IMR-90 (cell line): ENCODE measurements at regions not wholly inside any gene's neighbourhood (a gene's known extent, or its start where the extent isn't known, plus 50 kb on each side); places are given as distances from the start of the nearest gene placed in this dataset.

ENCODE experiments used
- ATAC-seq: fragments of 200-7000 bp; cut with Tn5 transposase; 2 replicates; pipeline ENCODE4 v1.9.1; 2020; ENCODE audit warnings: low read depth, mild to moderate bottlenecking, moderate library complexity
- BruUV-seq: library from RNA; stranded (reverse); fragments of 400-500 nt; replicated peaks from 2 replicates; lab custom pipeline; 2021; lab: Mats Ljungman, UMichigan
- CTCF ChIA-PET: fragments of 300-600 bp; formaldehyde crosslinking; extraction: SDS; loops from one replicate; lab custom pipeline; 2021; ENCODE audit warnings: antibody characterized with exemption; lab: Yijun Ruan, JAX
- POLR2A ChIA-PET: fragments of 300-600 bp; sonication (Branson Sonifier 250); formaldehyde crosslinking; loops from one replicate; lab custom pipeline; 2022; ENCODE audit warnings: antibody characterized with exemption; ENCODE audit not compliant: unreplicated experiment; lab: Charles Lee
- DNase-seq: peaks from one replicate; pipeline ENCODE4 v3.0.0; 2013
- H2AFZ ChIP-seq: replicated peaks from 2 replicates; pipeline ENCODE3; 2013; ENCODE audit warnings: low read length, mild to moderate bottlenecking; ENCODE audit not compliant: poor library complexity
- H2AK5ac ChIP-seq: 2 replicates; pipeline ENCODE4 v1.6.1; 2013; ENCODE audit warnings: low read depth, low read length, inconsistent platforms
- H2AK9ac ChIP-seq: replicated peaks from 2 replicates; pipeline ENCODE3; 2013; ENCODE audit warnings: mild to moderate bottlenecking, low read depth, low read length, moderate library complexity; ENCODE audit not compliant: poor library complexity
- H2BK120ac ChIP-seq: 2 replicates; pipeline ENCODE4 v1.6.1; 2013; ENCODE audit warnings: low read depth, low read length, inconsistent platforms
- H2BK15ac ChIP-seq: 3 replicates; pipeline ENCODE4 v1.6.1; 2013; ENCODE audit warnings: low read depth, low read length, inconsistent platforms
- H2BK20ac ChIP-seq: 2 replicates; pipeline ENCODE4 v1.6.1; 2013; ENCODE audit warnings: low read depth, mild to moderate bottlenecking, inconsistent platforms, low read length, moderate library complexity
- H2BK5ac ChIP-seq: 2 replicates; pipeline ENCODE4 v1.6.1; 2013; ENCODE audit warnings: mild to moderate bottlenecking, low read depth, low read length, inconsistent platforms; ENCODE audit not compliant: poor library complexity, severe bottlenecking
- H3K14ac ChIP-seq: replicated peaks from 2 replicates; pipeline ENCODE4 v1.6.1; 2013; ENCODE audit warnings: low read depth, low read length, inconsistent platforms
- H3K18ac ChIP-seq: 2 replicates; pipeline ENCODE4 v1.6.1; 2013; ENCODE audit warnings: low read depth, low read length, control low read depth
- H3K23ac ChIP-seq: 2 replicates; pipeline ENCODE4 v1.6.1; 2013; ENCODE audit warnings: low read depth, low read length, inconsistent platforms
- H3K27ac ChIP-seq: 2 replicates; pipeline ENCODE4 v1.5.1; 2013; ENCODE audit warnings: mild to moderate bottlenecking, control low read depth, low read length; ENCODE audit not compliant: insufficient read depth
- H3K27me3 ChIP-seq: 2 replicates; pipeline ENCODE4 v1.6.1; 2013; ENCODE audit warnings: low read length; ENCODE audit not compliant: control insufficient read depth, insufficient read depth
- H3K36me3 ChIP-seq: 2 replicates; pipeline ENCODE4 v1.6.1; 2013; ENCODE audit warnings: low read length, mixed read lengths; ENCODE audit not compliant: control insufficient read depth, insufficient read depth
- H3K4ac ChIP-seq: 2 replicates; pipeline ENCODE4 v1.6.1; 2013; ENCODE audit warnings: low read depth, low read length, inconsistent platforms
- H3K4me1 ChIP-seq: 2 replicates; pipeline ENCODE4 v1.6.1; 2013; ENCODE audit warnings: low read length, mixed read lengths; ENCODE audit not compliant: control insufficient read depth, insufficient read depth
- H3K4me2 ChIP-seq: 2 replicates; pipeline ENCODE4 v1.6.1; 2013; ENCODE audit warnings: low read depth, mild to moderate bottlenecking, control low read depth, low read length, moderate library complexity
- H3K4me3 ChIP-seq: 2 replicates; pipeline ENCODE4 v1.5.1; 2013; ENCODE audit warnings: low read depth, mild to moderate bottlenecking, control low read depth, low read length, moderate library complexity; ENCODE audit not compliant: insufficient read depth
- H3K56ac ChIP-seq: 2 replicates; pipeline ENCODE4 v1.6.1; 2013; ENCODE audit warnings: low read length, inconsistent platforms; ENCODE audit not compliant: insufficient read depth; ENCODE audit errors: extremely low read depth
- H3K79me1 ChIP-seq, 2 experiments: 2 replicates each; pipeline ENCODE4 v1.6.1; 2013; ENCODE audit warnings: low read length in 2 of 2, inconsistent platforms in 1 of 2, low read depth in 1 of 2
- H3K9ac ChIP-seq: 2 replicates; pipeline ENCODE4 v1.6.1; 2013; ENCODE audit warnings: low read depth, low read length, control low read depth
- H3K9me1 ChIP-seq: 2 replicates; pipeline ENCODE4 v1.6.1; 2013; ENCODE audit warnings: low read length, inconsistent platforms; ENCODE audit not compliant: insufficient read depth
- H3K9me3 ChIP-seq: 2 replicates; pipeline ENCODE4 v1.6.1; 2013; ENCODE audit warnings: low read length; ENCODE audit not compliant: control insufficient read depth, insufficient read depth
- H4K20me1 ChIP-seq: 2 replicates; pipeline ENCODE4 v1.6.1; 2013; ENCODE audit warnings: low read length, inconsistent platforms; ENCODE audit not compliant: insufficient read depth
- H4K5ac ChIP-seq: 2 replicates; pipeline ENCODE4 v1.6.1; 2013; ENCODE audit warnings: mild to moderate bottlenecking, low read depth, low read length, control low read depth
- H4K8ac ChIP-seq, 2 experiments: 2 replicates each; pipeline ENCODE4 v1.6.1; 2013; ENCODE audit warnings: low read depth in 2 of 2, low read length in 2 of 2, control low read depth in 1 of 2, inconsistent platforms in 1 of 2
- H4K91ac ChIP-seq: 2 replicates; pipeline ENCODE4 v1.6.1; 2013; ENCODE audit warnings: low read depth, low read length, inconsistent platforms; ENCODE audit not compliant: insufficient read depth
- BHLHE40 ChIP-seq: fragments of 150-350 bp; IDR thresholded peaks from 2 replicates; pipeline ENCODE4 v1.6.1; 2016; ENCODE audit warnings: mild to moderate bottlenecking, low read depth, low read length
- CEBPB ChIP-seq: IDR thresholded peaks from 2 replicates; pipeline ENCODE4 v1.6.1; 2012; ENCODE audit warnings: low read depth, low read length, improper control_type of control experiment
- CHD1 ChIP-seq: IDR thresholded peaks from 2 replicates; pipeline ENCODE4 v1.6.1; 2012; ENCODE audit warnings: low read depth, low read length, improper control_type of control experiment
- CTCF ChIP-seq: conservative IDR thresholded peaks from 2 replicates; pipeline ENCODE4 v1.5.1; 2012; ENCODE audit warnings: mild to moderate bottlenecking, low read depth, low read length, improper control_type of control experiment
- FOS ChIP-seq: fragments of 150-350 bp; IDR thresholded peaks from 2 replicates; pipeline ENCODE4 v1.6.1; 2016; ENCODE audit warnings: low read depth, low read length
- MAFK ChIP-seq: IDR thresholded peaks from 2 replicates; pipeline ENCODE4 v1.6.1; 2012; ENCODE audit warnings: low read depth, low read length, improper control_type of control experiment
- MAZ ChIP-seq: IDR thresholded peaks from 2 replicates; pipeline ENCODE4 v1.6.1; 2012; ENCODE audit warnings: low read depth, mild to moderate bottlenecking, low read length, improper control_type of control experiment, moderate library complexity, borderline replicate concordance
- MXI1 ChIP-seq: IDR thresholded peaks from 2 replicates; pipeline ENCODE4 v1.6.1; 2012; ENCODE audit warnings: low read depth, mild to moderate bottlenecking, low read length, moderate library complexity, borderline replicate concordance
- NFE2L2 ChIP-seq: fragments of 150-350 bp; IDR thresholded peaks from 2 replicates; pipeline ENCODE4 v1.6.1; 2016; ENCODE audit warnings: low read depth, mild to moderate bottlenecking, low read length
- POLR2A ChIP-seq: IDR thresholded peaks from 2 replicates; pipeline ENCODE4 v1.6.1; 2012; ENCODE audit warnings: mild to moderate bottlenecking, low read depth, low read length
- RAD21 ChIP-seq: IDR thresholded peaks from 2 replicates; pipeline ENCODE4 v1.6.1; 2012; ENCODE audit warnings: low read length, improper control_type of control experiment
- RCOR1 ChIP-seq: IDR thresholded peaks from 2 replicates; pipeline ENCODE4 v1.6.1; 2012; ENCODE audit warnings: mild to moderate bottlenecking, low read length, improper control_type of control experiment; ENCODE audit not compliant: insufficient replicate concordance
- SMC3 ChIP-seq: fragments of 150-350 bp; IDR thresholded peaks from 2 replicates; pipeline ENCODE4 v1.6.1; 2016; ENCODE audit warnings: low read depth, mild to moderate bottlenecking, antibody characterized with exemption, low read length, moderate library complexity
- WGBS, 2 experiments: methylation state at CpG; one replicate each; pipeline versions ENCODE4 v1.1.5 to v1.1.7; 2013; ENCODE audit warnings: missing lambda C conversion rate in 2 of 2; ENCODE audit not compliant: insufficient read length in 1 of 2; ENCODE audit errors: extremely low coverage in 2 of 2; 5-methylcytosine and 5-hydroxymethylcytosine counted together
- dilution Hi-C: fragments of 300-500 bp; cut with HindIII; formaldehyde crosslinking; loops from one replicate; pipeline ENCODE4 v1.14.3; 2018; ENCODE audit warnings: low sequenced_read_pairs; ENCODE audit not compliant: unreplicated experiment
- in situ Hi-C: fragments of 300-500 bp; cut with MboI; formaldehyde crosslinking; loops from 3 replicates; pipeline ENCODE4 v1.14.3; 2019; ENCODE audit warnings: low sequenced_read_pairs, inconsistent platforms, mixed read lengths
- intact Hi-C: fragments of 100-400 bp; cut with micrococcal nuclease; formaldehyde crosslinking; loops from 2 replicates; pipeline ENCODE4 v1.10.0; 2022
- TF ChIP-seq, protein P1 (sequence below): fragments of 150-350 bp; IDR thresholded peaks from 2 replicates; pipeline ENCODE4 v1.6.1; 2017; ENCODE audit warnings: mild to moderate bottlenecking, antibody characterized with exemption, low read length, low read depth

GRCh38 chr11:37963440-37963839, 1365.4 kb upstream of the RAG2 start:
- Histone ChIP-seq H3K27me3 (no peaks in the 10 kb centered on the region), H2BK5ac (no peak overlapping the region), H3K14ac (no peak overlapping the region), H2BK20ac (no peak overlapping the region), H3K9ac (no peak overlapping the region), H2AK9ac (no peak overlapping the region), H2BK120ac (no peak overlapping the region), H3K4ac (no peak overlapping the region), H2AFZ (no peak overlapping the region), H3K56ac (no peak overlapping the region), H4K8ac (no peak overlapping the region), H2AK5ac (no peak overlapping the region), H4K20me1 (no peaks in the 10 kb centered on the region), H3K4me1 (no peaks in the 10 kb centered on the region), H4K91ac (no peak overlapping the region), H4K5ac (no peak overlapping the region), H3K18ac (no peak overlapping the region), H2BK15ac (no peak overlapping the region), H3K4me2 (no peak overlapping the region), H3K79me1 (no peaks in the 10 kb centered on the region), H3K9me3 (no peaks in the 10 kb centered on the region), H3K27ac (no peak overlapping the region), H3K23ac (no peak overlapping the region), H3K9me1 (no peaks in the 10 kb centered on the region), H3K36me3 (no peaks in the 10 kb centered on the region), H3K4me3 (no peak overlapping the region)
- BruUV-seq: no TSS peak
- CTCF ChIA-PET: no interaction called here
- ATAC-seq (no peak), DNase-seq (no peak)
- dilution Hi-C loops (no loop called here), in situ Hi-C loops (no loop called here), intact Hi-C loops (no loop called here)
- POLR2A ChIA-PET: no interaction called here
- WGBS, 2 experiments: no CpG with 5 or more reads among the region's 2 CpGs
- TF ChIP-seq POLR2A (no peak), RCOR1 (no peak), CTCF (no peak), RAD21 (no peak), BHLHE40 (no peak), SMC3 (no peak), MXI1 (no peak), MAZ (no peak), MAFK (no peak), NFE2L2 (no peak), CEBPB (no peak), CHD1 (no peak), FOS (no peak)
- TF ChIP-seq, protein P1, sequence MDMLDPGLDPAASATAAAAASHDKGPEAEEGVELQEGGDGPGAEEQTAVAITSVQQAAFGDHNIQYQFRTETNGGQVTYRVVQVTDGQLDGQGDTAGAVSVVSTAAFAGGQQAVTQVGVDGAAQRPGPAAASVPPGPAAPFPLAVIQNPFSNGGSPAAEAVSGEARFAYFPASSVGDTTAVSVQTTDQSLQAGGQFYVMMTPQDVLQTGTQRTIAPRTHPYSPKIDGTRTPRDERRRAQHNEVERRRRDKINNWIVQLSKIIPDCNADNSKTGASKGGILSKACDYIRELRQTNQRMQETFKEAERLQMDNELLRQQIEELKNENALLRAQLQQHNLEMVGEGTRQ: no peak
